ENCODE measurements at regions not wholly inside any gene's neighbourhood (a gene's known extent, or its start where the extent isn't known, plus 50 kb on each side); places are given as distances from the start of the nearest gene placed in this dataset.
"Not testable (repeated sequence)": the region's sequence is repeated elsewhere in the genome, so short reads cannot be mapped to it uniquely, and the experiment has no call there.

DNA sequence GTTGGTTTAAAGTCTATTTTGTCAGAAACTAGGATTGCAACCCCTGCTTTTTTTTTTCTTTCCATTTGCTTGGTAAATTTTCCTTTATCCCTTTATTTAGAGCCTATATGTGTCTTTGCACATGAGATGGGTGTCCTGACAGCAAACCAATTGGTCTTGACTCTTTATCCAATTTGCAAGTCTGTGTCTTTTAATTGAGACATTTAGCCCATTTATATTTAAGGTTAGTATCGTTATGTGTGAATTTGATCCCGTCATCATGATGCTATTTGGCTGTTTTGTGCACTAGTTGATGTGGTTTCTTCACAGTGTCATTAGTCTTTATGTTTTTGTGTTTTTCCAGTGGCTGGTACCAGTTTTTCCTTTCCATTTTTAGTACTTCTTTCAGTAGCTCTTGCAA is 127.7 kb upstream of the ZNF267 start:
- no peak for DNase-seq (ENCODE audit: low read depth)

DNA sequence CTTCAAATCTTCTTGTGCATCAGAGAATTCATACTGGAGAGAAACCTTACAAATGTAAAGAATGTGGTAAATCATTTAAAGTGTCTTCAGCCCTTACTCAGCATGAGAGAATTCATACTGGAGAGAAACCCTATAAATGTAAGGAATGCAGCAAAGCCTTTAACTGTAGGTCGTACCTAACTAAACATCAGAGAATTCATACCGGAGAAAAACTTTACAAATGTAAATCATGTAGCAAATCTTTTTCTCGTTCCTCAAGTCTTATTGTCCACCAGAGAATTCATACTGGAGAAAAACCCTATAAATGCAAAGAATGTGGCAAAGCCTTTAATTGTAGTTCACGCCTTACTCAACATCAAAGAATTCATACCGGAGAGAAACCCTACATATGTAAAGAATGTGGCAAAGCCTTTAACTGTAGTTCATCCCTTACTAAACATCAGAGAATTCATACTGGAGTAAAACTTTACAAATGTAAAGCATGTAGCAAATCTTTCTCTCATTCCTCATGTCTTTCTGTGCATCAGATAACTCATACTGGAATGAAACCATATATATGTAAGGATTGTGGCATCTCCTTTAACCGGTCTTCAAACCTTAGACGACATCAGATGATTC is 118.5 kb upstream of the ZNF267 start:
- DNase-seq (ENCODE audit: low read depth), result no peak

DNA sequence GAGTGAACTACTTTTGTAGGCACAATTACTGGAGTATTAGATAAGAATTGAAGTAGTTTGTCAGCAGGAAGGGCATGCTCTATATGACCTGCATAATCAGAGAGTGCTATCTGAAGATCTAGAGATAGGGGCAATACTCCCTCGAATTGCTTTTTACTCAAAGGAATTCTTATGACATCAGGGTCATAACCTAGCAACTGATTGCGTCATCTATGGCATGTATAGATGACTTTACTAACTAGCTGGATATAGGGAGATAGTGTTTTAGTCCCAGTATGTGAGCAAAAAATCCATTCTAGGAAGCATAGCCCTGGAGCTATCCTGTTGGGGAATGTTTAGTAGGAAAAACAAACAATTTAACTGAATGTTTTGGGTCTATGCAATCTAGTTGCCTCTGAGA is 109.5 kb upstream of the ZNF267 start:
- DNase-seq (ENCODE audit: low read depth), result no peak

DNA sequence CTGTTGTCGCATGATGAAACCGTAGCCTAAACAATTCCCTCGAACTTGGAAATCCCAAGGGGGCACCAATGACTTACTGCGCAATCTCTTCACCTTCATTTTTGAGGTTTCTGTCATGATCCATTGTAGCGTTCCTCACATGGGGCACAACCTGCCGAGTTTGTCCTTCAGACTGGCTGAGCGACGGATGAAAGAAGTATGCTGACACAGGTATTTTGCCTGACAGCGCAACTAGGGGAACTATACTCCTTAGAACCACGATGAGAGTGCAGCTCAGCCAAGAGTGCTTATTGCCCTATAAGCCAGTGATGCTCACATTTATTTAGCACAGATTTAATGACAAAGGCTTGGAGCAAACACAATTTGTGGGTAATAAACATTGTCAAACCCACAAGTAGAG is 106.3 kb upstream of the ZNF267 start:
- no peak for DNase-seq (ENCODE audit: low read depth)

DNA sequence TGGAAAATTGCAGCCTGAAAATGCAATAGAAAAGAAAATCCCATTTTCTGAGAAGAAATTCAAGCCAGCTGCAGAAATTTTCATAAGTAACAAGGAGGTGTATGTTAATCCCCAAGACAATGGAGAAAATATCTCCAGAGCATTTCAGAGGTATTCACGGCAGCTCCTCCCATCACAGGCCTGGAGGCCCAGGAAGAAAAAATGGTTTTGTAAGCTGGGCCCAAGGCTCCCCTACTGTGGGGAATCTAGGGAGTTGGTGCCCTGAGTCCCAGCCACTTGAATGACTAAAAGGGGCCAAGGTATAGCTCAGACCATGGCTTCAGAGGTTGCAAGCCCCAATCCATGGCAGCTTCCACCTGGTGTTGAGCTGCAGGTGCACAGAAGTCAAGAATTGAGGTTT is 93.3 kb upstream of the ZNF267 start:
- no peak for DNase-seq (ENCODE audit: low read depth)

DNA sequence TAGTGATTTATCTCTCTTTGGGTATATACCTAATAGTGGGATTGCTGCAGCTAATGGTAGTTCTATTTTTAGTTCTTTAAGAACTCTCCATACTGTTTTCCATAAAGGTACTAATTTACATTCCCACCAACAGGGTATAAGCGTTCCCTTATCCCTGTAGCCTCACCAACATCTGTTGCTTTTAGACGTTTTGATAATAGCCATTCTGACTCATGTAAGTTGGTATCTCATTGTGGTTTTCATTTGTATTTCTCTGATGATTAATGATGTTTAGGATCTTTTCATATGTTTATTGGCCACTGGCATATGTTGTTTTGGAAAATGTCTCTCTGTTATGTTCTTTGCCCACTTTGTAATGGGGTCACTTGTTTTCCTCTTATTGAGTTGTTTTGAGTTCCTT is 88.5 kb upstream of the ZNF267 start:
- no peak for DNase-seq (ENCODE audit: low read depth)

DNA sequence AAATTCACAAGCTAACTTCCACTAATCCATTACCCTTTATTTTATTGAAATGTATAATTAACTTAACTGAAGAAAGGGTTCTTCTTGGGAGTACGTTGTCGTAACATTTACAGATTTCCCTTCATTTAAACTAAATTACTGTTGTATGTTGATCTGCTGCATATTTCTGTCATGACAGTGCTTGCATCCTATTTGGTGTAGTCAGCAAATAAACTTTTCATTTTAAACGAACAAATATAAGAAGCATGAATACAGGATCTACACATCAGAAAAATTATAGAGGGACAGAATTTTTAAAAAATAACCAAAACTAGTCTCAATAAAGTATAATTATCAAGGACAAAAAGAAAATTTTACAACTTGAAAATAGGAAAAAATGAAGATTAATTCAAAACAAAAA is 66.5 kb upstream of the ZNF267 start:
- DNase-seq (ENCODE audit: low read depth), result no peak

DNA sequence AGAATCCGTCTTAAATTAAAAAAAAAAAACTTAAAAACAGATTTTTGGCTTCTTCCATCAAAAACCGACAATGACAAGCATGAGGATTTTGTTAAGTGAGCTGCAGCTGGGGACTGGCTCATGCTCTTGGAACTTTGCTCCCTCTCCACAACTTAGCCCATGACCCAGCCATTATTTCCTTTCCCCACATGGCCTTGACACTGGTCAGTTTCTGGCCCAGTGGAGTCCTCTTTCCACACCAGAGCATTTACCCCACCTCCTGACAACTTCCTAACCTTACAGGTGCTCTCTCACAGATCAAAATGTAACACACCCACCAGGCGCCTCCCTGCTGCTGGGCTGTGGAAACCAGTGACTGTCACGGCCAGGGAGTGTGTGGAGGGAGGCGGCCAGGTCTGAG is 62.7 kb upstream of the ZNF267 start:
- no peak for DNase-seq (ENCODE audit: low read depth)

DNA sequence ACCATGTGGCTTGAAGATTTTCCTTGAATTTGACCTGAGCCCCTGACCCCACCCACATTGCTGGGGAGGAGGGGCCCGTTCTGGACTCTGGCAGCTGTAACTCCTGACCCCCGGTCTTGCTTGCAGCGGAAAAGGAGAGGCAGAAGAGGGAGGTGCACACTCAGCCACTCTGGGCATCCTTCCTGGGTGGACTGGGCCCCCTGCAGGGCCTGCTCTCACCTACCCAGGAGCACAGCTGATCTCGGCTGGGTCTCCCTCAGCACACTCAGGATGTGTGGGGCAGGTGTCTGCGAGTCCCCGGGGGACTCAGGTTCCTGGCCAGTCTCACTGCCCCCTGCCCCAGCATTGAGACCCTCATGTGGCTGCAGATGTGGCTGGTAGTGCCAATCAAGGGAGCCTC is 57.5 kb upstream of the ZNF267 start:
- not testable (repeated sequence) for DNase-seq (ENCODE audit: low read depth)

DNA sequence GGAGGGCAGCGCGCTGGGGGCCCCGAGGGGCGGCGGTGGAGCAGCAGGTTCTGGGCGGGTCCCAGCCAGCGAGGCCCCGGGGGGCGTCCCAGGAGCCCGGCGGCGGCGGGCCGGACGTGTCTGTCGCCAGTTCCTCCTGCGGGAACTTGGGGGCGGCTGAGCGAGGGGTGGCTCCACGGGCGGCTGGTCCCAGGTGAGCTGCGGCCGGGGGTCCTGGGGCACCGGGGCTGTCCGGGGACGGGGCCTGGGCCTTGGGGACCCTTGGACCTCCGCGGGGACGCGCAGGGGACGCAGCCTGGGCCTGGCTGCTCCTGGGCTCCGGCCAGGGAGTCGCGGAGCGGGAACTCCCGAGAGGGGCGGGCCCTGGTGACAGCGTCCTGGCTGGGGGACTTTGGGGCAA is 54.2 kb upstream of the ZNF267 start:
- DNase-seq (ENCODE audit: low read depth), result no peak

DNA sequence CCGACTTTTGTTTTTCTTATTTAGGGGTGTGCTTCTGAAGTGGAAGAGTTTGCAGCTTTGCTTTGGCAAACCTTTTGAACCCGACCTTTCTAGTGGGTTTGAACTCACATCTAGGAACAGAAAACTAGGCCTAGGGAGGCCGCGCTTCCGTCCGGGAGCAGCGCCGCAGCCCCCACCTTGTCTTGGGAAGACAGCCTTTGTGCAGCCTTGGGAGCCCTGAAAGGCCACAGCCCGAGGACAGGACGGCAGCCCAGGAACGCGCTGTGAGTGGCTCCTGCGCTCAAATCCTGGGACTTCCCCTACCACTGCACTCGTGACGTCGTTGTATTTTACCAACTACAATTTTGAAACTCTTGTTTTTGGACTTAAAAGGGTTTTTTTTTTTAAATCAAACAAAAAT is 53.7 kb upstream of the ZNF267 start:
- no peak for DNase-seq (ENCODE audit: low read depth)
